OCI-LY7 (cell line): ENCODE measurements at regions not wholly inside any gene's neighbourhood (a gene's known extent, or its start where the extent isn't known, plus 50 kb on each side); places are given as distances from the start of the nearest gene placed in this dataset.

ENCODE experiments used
- CTCF ChIP-seq: fragments of 200-600 bp; sonication (generic); conservative IDR thresholded peaks from 2 replicates; pipeline ENCODE4 v1.5.1; 2014; ENCODE audit warnings: mild to moderate bottlenecking, antibody characterized with exemption, low read length, moderate library complexity, mixed read lengths
- EZH2phosphoT487 ChIP-seq: fragments of 200-600 bp; sonication (generic); IDR thresholded peaks from 2 replicates; pipeline ENCODE4 v1.6.1; 2018; ENCODE audit warnings: low read depth, borderline replicate concordance, mild to moderate bottlenecking, mixed run types, antibody characterized with exemption, low read length, moderate library complexity, mixed read lengths

- TF ChIP-seq CTCF (no peak), EZH2phosphoT487 (no peak)
Observed at GRCh38 chr21:16205527-16205926, 475.7 kb downstream of the USP25 start.
